Stimulated activated CD4-positive, alpha-beta T cell treated with anti-CD3 and anti-CD28 coated beads, TNF-alpha, amount 100 ng/mL, for 48 hours (primary cell): ENCODE measurements at regions not wholly inside any gene's neighbourhood (a gene's known extent, or its start where the extent isn't known, plus 50 kb on each side); places are given as distances from the start of the nearest gene placed in this dataset.

Experiments used
- DNase-seq, 3 donors: peaks; one replicate each; pipeline ENCODE4 v3.0.0-alpha.2; 2020; ENCODE audit warnings: low read depth in 3 of 3

GRCh38 chr6:19734519-19734918, 102.7 kb upstream of the ID4 start:
- no peak for DNase-seq

DNA sequence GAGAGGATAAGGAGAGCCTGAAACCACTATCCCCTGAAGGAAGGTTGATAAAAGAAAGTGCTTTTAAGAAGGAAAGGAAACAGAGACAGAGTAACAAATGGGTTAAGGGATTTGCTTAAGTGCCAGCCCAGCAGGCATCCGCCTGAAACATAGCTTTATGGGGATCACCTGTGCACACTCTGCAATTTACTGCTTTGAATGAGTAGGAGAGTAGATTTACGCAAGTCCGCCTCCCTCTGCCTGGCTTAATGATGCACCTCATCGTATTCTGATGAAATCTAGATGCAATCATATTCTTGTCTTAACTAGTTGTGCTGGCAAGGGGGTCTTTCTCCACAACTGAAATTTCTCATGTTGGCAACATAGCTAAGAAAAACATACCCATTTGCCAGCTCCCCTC, 101.1 kb upstream of the ID4 start:
- no peak for DNase-seq

DNA sequence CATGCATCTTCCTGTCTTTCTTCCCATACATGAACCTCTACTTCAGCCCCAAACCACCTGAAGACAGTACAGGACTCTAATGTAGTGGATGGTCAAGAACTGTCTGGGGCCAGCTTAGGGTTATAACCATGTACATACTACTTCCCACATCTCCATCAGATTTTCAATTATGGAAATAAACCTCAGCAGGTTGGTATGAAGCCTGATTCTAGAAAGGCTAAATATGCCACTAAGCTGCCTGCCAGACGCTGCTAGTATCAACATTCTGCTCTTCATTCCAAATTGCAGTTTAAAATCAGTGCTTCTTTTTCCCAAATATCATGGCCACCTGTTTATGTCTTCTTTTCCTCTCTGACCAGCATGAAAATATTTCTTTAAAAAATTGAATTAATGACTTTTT, 99.2 kb upstream of the ID4 start:
- DNase-seq, result no peak

GRCh38 chr6:19749722-19750121, 87.4 kb upstream of the ID4 start:
- DNase-seq, result no peak

- no peak for DNase-seq
Observed at GRCh38 chr6:19752746-19753145, 84.4 kb upstream of the ID4 start.

DNA sequence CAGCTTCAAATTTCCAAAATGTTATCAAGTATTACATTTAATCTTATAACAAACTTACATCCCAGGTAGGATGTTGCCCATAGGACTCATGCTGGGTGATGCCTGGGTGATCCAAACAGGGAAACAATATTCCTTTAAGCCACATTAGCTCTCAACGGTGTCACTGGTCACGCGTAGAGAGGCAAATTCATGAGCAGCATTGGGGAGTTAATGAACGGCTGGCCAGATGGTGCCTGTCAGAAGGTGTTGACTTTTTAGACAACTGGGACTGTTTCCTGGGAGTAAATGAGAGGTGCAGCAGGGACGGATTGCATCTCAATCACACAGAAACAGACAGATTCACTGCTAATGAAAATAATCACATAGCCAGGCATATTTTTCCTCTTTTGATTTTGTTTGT, 83.3 kb upstream of the ID4 start:
- no peak for DNase-seq

GRCh38 chr6:19754686-19755085, 82.5 kb upstream of the ID4 start:
- DNase-seq, result no peak

GRCh38 chr6:19755181-19755580, 82.0 kb upstream of the ID4 start:
- DNase-seq, result no peak

DNA sequence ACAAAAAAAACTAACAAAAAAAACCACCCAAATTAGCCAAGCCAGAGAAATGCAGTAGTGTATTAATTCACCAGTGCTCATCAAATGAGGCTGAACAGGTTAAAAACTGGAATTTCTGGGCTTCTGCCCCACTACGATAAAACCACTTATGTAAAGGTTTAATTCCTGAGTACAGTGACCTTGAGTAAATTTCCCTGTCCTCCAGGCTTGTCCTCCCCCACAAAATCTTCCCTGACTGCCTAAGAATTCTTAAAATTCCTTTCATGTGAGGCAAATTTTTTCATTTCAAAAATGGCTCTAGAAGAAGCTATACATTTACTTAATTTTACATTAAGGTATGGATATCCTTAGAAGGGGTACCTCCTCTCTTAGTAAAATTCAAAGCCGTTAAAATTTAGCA, 80.1 kb upstream of the ID4 start:
- no peak for DNase-seq

DNA sequence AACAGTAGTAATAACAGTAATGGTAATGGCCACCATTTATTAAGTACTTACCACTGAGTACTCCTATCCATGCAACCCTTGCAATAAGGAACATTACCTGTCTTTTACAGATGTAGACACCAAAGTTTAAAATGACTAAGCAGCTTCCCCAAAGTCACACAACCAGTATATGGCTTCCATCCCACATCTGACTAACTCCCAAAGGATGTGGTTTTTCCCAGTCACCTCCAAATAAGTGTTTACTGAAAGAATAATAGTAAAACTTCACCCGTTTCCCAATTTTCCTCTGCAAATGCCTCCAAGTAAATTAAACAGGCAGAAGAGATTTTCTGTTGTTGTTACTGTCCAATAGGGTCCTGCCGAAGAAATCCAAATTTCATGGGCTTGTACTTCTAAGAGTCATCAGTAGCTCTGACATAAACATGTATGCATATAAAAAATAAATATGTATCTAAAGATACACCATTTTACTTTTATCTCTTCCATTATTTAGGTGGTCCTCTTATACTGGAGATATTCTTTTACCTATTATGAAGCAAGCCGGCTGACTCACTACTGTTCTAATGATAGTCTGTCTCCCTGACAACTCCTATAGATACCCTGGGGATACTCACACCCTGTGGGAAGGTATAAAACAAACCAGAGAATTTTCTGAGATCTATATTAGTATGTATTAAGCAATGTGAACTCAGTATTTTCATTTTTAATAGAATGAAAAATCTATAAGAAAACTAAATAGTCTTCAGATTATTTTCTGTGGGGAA, 77.9 kb upstream of the ID4 start:
- no peak for DNase-seq

DNA sequence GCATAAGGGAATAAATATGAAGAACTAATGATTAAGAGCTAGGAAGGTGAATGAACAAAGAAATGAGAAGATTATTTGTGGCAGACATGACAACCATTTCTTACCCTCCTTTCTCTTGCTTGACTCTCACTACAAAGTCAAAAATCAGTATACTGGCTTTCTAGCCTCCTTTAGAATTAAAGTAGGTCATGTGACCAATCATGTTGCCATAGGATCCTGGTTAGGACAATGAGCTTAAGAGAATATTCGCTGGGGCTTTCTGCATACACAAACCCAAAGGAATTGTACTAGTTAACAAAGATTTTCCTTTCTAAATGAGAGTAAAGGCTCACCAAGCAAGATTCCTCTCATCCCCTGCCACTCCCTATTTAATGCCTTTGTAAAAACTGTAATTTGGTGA, 76.0 kb upstream of the ID4 start:
- DNase-seq, result no peak

GRCh38 chr6:19771753-19772336, 65.3 kb upstream of the ID4 start:
- no peak for DNase-seq

- no peak for DNase-seq
Observed at GRCh38 chr6:19772891-19773290, 64.3 kb upstream of the ID4 start.

- no peak for DNase-seq
Observed at GRCh38 chr6:19781269-19781668, 55.9 kb upstream of the ID4 start.

- DNase-seq, result no peak
Observed at GRCh38 chr6:19782588-19782987, 54.6 kb upstream of the ID4 start.
